ENCODE measurements at regions not wholly inside any gene's neighbourhood (a gene's known extent, or its start where the extent isn't known, plus 50 kb on each side); places are given as distances from the start of the nearest gene placed in this dataset.

GRCh38 chr13:74920361-74920760 is 561.6 kb downstream of the TBC1D4 start:
- no peak for DNase-seq (ENCODE audit: low spot score)
- Histone ChIP-seq H2AFZ (no peak overlapping the region), H3K79me2 (no peaks in the 10 kb centered on the region), H3K4me3 (no peak overlapping the region), H3K36me3 (replicated peaks; ENCODE audit: insufficient read depth, low read depth) (no peaks in the 10 kb centered on the region), H3K4me1 (ENCODE audit: insufficient read depth) (no peaks in the 10 kb centered on the region), H3K27me3 (no peaks in the 10 kb centered on the region), H4K20me1 (ENCODE audit: insufficient read depth, poor library complexity, severe bottlenecking) (no peaks in the 10 kb centered on the region), H3K9me3 (ENCODE audit: low read depth) (no peaks in the 10 kb centered on the region), H3K9me2 (replicated peaks; ENCODE audit: insufficient read depth) (no peaks in the 10 kb centered on the region), H3K27ac (no peak overlapping the region), H3K4me2 (no peak overlapping the region)
- WGBS (ENCODE audit: low lambda C conversion rate, missing lambda C conversion rate): 44% methylated on average over 4 of the region's 4 CpGs
- TF ChIP-seq CTCF (IDR thresholded peaks at IDR 0.05; ENCODE audit: poor library complexity): no peak
- no peak for TF ChIP-seq EZH2phosphoT487 (IDR thresholded peaks at IDR 0.05; ENCODE audit: low read depth, severe bottlenecking, unreplicated experiment)
- no peak for TF ChIP-seq EZH2 (IDR thresholded peaks at IDR 0.05; ENCODE audit: borderline replicate concordance)

- Histone ChIP-seq H3K4me2 (no peak overlapping the region), H3K27me3 (no peaks in the 10 kb centered on the region), H3K9me3 (ENCODE audit: low read depth) (no peaks in the 10 kb centered on the region), H3K79me2 (no peaks in the 10 kb centered on the region), H3K4me3 (no peak overlapping the region), H3K36me3 (replicated peaks; ENCODE audit: insufficient read depth, low read depth) (no peaks in the 10 kb centered on the region), H4K20me1 (ENCODE audit: insufficient read depth, poor library complexity, severe bottlenecking) (no peaks in the 10 kb centered on the region), H3K9me2 (replicated peaks; ENCODE audit: insufficient read depth) (no peaks in the 10 kb centered on the region), H2AFZ (no peak overlapping the region), H3K4me1 (ENCODE audit: insufficient read depth) (no peaks in the 10 kb centered on the region), H3K27ac (no peak overlapping the region)
- DNase-seq (ENCODE audit: low spot score): no peak
- TF ChIP-seq EZH2phosphoT487 (IDR thresholded peaks at IDR 0.05; ENCODE audit: low read depth, severe bottlenecking, unreplicated experiment) (no peak), EZH2 (IDR thresholded peaks at IDR 0.05; ENCODE audit: borderline replicate concordance) (no peak)
Measured at GRCh38 chr13:74919914-74920313, 562.1 kb downstream of the TBC1D4 start.

- Histone ChIP-seq H3K4me3 (no peak overlapping the region), H4K20me1 (ENCODE audit: insufficient read depth, poor library complexity, severe bottlenecking) (no peaks in the 10 kb centered on the region), H3K4me2 (no peak overlapping the region), H3K27ac (no peak overlapping the region), H3K9me3 (ENCODE audit: low read depth) (no peaks in the 10 kb centered on the region), H3K4me1 (ENCODE audit: insufficient read depth) (no peaks in the 10 kb centered on the region), H3K79me2 (no peaks in the 10 kb centered on the region), H3K27me3 (no peaks in the 10 kb centered on the region), H2AFZ (no peak overlapping the region), H3K9me2 (replicated peaks; ENCODE audit: insufficient read depth) (no peaks in the 10 kb centered on the region), H3K36me3 (replicated peaks; ENCODE audit: insufficient read depth, low read depth) (no peaks in the 10 kb centered on the region)
- TF ChIP-seq EZH2 (IDR thresholded peaks at IDR 0.05; ENCODE audit: borderline replicate concordance): no peak
- no peak for TF ChIP-seq EZH2phosphoT487 (IDR thresholded peaks at IDR 0.05; ENCODE audit: low read depth, severe bottlenecking, unreplicated experiment)
- no peak for TF ChIP-seq CTCF (IDR thresholded peaks at IDR 0.05; ENCODE audit: poor library complexity)
- 79% methylated on average over 2 of the region's 2 CpGs for WGBS (ENCODE audit: low lambda C conversion rate, missing lambda C conversion rate)
- DNase-seq (ENCODE audit: low spot score): no peak
Measured at GRCh38 chr13:74912898-74913297, 569.1 kb downstream of the TBC1D4 start.

DNA sequence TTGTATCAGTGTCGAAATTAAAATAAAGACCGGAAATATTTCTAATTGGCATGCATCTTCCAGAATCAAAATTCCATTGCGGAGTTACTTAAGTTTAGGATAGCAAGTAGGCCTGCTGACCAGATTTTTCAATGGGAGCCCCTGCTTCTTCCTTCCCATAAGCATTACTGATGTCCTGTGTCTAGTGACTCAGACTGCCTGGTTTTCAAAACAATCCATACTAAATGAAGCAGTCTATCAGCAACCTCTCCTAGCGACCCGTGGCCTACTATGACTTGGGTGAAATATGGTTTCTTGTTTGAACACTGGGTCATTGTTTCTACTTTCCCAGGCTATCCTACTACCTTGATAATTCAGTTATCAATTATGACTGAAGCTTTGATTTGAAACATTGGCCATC is 571.6 kb downstream of the TBC1D4 start:
- Histone ChIP-seq H3K9me2 (replicated peaks; ENCODE audit: insufficient read depth) (no peaks in the 10 kb centered on the region), H3K79me2 (no peaks in the 10 kb centered on the region), H3K4me3 (no peak overlapping the region), H4K20me1 (ENCODE audit: insufficient read depth, poor library complexity, severe bottlenecking) (no peaks in the 10 kb centered on the region), H3K4me1 (ENCODE audit: insufficient read depth) (no peaks in the 10 kb centered on the region), H3K4me2 (no peak overlapping the region), H3K36me3 (replicated peaks; ENCODE audit: insufficient read depth, low read depth) (no peaks in the 10 kb centered on the region), H3K9me3 (ENCODE audit: low read depth) (no peaks in the 10 kb centered on the region), H3K27ac (no peak overlapping the region), H3K27me3 (no peaks in the 10 kb centered on the region), H2AFZ (no peak overlapping the region)
- WGBS (ENCODE audit: low lambda C conversion rate, missing lambda C conversion rate): 87% methylated on average over 5 of the region's 5 CpGs
- DNase-seq (ENCODE audit: low spot score): no peak
- TF ChIP-seq EZH2phosphoT487 (IDR thresholded peaks at IDR 0.05; ENCODE audit: low read depth, severe bottlenecking, unreplicated experiment): no peak
- no peak for TF ChIP-seq CTCF (IDR thresholded peaks at IDR 0.05; ENCODE audit: poor library complexity)
- no peak for TF ChIP-seq EZH2 (IDR thresholded peaks at IDR 0.05; ENCODE audit: borderline replicate concordance)
